ENCODE measurements at regions not wholly inside any gene's neighbourhood (a gene's known extent, or its start where the extent isn't known, plus 50 kb on each side); places are given as distances from the start of the nearest gene placed in this dataset.

DNA sequence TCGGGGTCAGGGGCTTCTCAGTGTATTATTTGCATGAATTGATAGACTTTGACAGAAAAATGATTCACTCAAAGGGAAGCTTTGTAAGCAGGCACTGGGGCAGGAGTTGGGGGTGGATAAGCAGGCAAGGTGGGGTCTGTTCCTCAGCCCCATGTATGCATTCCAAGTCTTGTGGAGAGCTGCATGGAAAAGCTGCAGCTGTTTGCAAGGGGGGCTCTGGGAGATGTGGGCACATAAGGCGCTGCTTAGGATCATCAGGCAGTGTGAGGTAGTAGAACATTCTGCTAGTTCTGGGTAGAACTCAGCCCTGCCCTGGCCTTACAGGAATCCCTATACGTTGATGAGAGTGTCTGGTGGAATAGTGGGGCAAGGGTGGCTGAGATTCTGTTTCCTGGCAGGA lies 154.2 kb upstream of the LRIG1 start:
- Histone ChIP-seq H3K9ac (no peak overlapping the region), H3K4me2 (no peak overlapping the region), H3K4me3 (no peak overlapping the region), H3K9me3 (peaks cover 8% of the 10 kb centered on the region), H3K27ac (no peak overlapping the region), H3K4me1 (no peaks in the 10 kb centered on the region), H3K36me3 (no peaks in the 10 kb centered on the region), H3K27me3 (no peaks in the 10 kb centered on the region), H4K20me1 (no peaks in the 10 kb centered on the region)
- no peak for TF ChIP-seq Cebpa-rat (IDR thresholded peaks at IDR 0.05)

- Histone ChIP-seq H3K9ac (no peak overlapping the region), H4K20me1 (no peaks in the 10 kb centered on the region), H3K27ac (no peak overlapping the region), H3K9me3 (peaks cover 8% of the 10 kb centered on the region), H3K36me3 (no peaks in the 10 kb centered on the region), H3K4me1 (no peaks in the 10 kb centered on the region), H3K4me2 (no peak overlapping the region), H3K27me3 (no peaks in the 10 kb centered on the region), H3K4me3 (no peak overlapping the region)
- no peak for TF ChIP-seq Cebpa-rat (IDR thresholded peaks at IDR 0.05)
Observed at GRCh38 chr3:66655671-66656070, 154.8 kb upstream of the LRIG1 start.

GRCh38 chr3:66656609-66657008 lies 155.8 kb upstream of the LRIG1 start:
- Histone ChIP-seq H3K36me3 (no peaks in the 10 kb centered on the region), H3K4me1 (no peaks in the 10 kb centered on the region), H3K4me3 (no peak overlapping the region), H3K4me2 (no peak overlapping the region), H4K20me1 (no peaks in the 10 kb centered on the region), H3K9ac (no peak overlapping the region), H3K27me3 (no peaks in the 10 kb centered on the region), H3K27ac (no peak overlapping the region), H3K9me3 (peaks cover 2% of the 10 kb centered on the region)
- TF ChIP-seq Cebpa-rat (IDR thresholded peaks at IDR 0.05), result no peak

DNA sequence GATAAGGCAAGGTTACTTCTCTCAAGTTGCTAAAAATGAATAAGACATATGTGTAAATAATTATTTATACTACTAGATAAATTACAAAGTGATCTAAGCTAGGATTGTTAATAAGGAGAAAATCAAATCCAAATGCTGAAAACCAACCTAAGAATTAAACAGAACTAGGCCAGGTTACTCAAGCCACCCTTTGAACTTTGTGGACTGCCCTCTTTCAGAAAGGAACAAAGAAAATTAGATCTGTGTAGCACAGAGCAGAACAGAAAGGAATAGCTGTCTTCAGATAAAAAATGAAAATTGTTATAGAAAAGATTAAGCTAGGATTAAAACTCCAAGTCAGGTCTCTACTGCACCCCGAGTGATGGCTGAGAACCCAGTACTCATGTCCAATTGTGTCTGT lies 158.2 kb upstream of the LRIG1 start:
- no peak overlapping the region for H3K27ac ChIP-seq
- H3K4me3 ChIP-seq, result no peak overlapping the region
- no peaks in the 10 kb centered on the region for H4K20me1 ChIP-seq
- H3K4me2 ChIP-seq, result no peak overlapping the region
- H3K27me3 ChIP-seq, result no peaks in the 10 kb centered on the region
- H3K9ac ChIP-seq, result no peak overlapping the region
- H3K36me3 ChIP-seq, result no peaks in the 10 kb centered on the region
- H3K4me1 ChIP-seq, result no peaks in the 10 kb centered on the region
- TF ChIP-seq Cebpa-rat (IDR thresholded peaks at IDR 0.05), result no peak
- H3K9me3 ChIP-seq, result no peaks in the 10 kb centered on the region

GRCh38 chr3:66661628-66662027 lies 160.8 kb upstream of the LRIG1 start:
- no peaks in the 10 kb centered on the region for H3K27me3 ChIP-seq
- H3K4me1 ChIP-seq, result no peaks in the 10 kb centered on the region
- no peak overlapping the region for H3K27ac ChIP-seq
- H3K4me3 ChIP-seq, result no peak overlapping the region
- no peak for TF ChIP-seq Cebpa-rat (IDR thresholded peaks at IDR 0.05)
- H3K36me3 ChIP-seq, result no peaks in the 10 kb centered on the region
- H3K4me2 ChIP-seq, result no peak overlapping the region
- H3K9me3 ChIP-seq, result no peaks in the 10 kb centered on the region
- no peak overlapping the region for H3K9ac ChIP-seq
- no peaks in the 10 kb centered on the region for H4K20me1 ChIP-seq

DNA sequence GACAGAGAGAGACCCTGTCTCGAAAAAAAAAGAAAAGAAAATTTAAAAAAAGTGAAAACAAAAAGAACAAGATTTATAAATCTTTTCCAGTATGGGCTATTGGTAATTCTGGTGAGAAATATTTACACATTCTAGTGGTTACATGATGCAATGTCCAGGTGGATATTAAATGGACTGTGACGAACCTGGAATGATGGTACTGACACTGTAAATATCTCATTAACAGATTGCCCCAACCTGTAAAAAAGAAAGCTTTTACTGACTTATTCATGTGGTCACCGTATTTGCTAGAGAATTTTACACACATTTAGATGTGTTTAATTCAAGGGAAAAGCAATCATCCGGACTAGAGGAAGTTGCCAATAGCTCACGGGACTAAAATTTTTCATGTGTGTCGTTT lies 162.1 kb upstream of the LRIG1 start:
- no peak overlapping the region for H3K9ac ChIP-seq
- H3K36me3 ChIP-seq, result no peaks in the 10 kb centered on the region
- no peaks in the 10 kb centered on the region for H3K4me1 ChIP-seq
- TF ChIP-seq Cebpa-rat (IDR thresholded peaks at IDR 0.05), result no peak
- H3K9me3 ChIP-seq, result no peaks in the 10 kb centered on the region
- H4K20me1 ChIP-seq, result no peaks in the 10 kb centered on the region
- no peak overlapping the region for H3K4me3 ChIP-seq
- H3K27me3 ChIP-seq, result no peaks in the 10 kb centered on the region
- no peak overlapping the region for H3K4me2 ChIP-seq
- H3K27ac ChIP-seq, result no peak overlapping the region

DNA sequence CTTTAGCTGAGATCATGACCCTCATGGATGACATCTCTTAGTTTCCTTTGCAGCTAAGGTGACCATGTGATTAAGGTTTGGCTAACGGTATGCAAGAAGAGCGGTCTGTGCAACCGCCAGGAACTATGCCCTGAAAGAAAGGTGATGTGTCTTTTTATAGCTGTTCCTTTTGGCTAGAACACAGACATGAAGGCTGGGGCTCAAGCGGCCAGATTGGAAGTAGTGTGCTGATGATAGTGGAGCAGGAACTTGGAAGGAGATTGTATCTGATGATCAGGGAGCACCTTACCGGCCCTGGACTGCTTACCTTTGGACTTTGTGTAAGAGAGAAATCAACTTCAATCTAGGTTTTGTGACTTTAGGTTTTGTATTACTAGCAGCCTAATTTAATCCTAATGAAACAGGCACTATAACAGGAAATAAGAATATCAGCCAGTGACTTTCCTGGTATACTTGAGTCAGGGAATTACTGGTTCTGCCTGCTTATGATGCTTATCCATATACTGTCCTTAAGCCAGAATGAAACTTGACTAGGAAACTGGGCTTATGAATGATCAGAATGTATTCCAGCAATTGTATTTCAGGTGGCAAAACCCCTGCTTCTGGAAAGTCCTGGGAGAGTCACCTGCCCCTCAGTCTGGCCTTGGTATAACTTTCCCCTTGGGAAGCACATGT lies 164.3 kb upstream of the LRIG1 start:
- no peak for TF ChIP-seq Cebpa-rat (IDR thresholded peaks at IDR 0.05)
- no peaks in the 10 kb centered on the region for H4K20me1 ChIP-seq
- H3K4me3 ChIP-seq, result no peak overlapping the region
- H3K27ac ChIP-seq, result no peak overlapping the region
- no peak overlapping the region for H3K4me2 ChIP-seq
- no peaks in the 10 kb centered on the region for H3K4me1 ChIP-seq
- no peaks in the 10 kb centered on the region for H3K9me3 ChIP-seq
- H3K27me3 ChIP-seq, result no peaks in the 10 kb centered on the region
- H3K36me3 ChIP-seq, result no peaks in the 10 kb centered on the region
- no peak overlapping the region for H3K9ac ChIP-seq

GRCh38 chr3:66666362-66666761 lies 165.5 kb upstream of the LRIG1 start:
- Histone ChIP-seq H4K20me1 (no peaks in the 10 kb centered on the region), H3K4me2 (no peak overlapping the region), H3K27me3 (no peaks in the 10 kb centered on the region), H3K9me3 (no peaks in the 10 kb centered on the region), H3K9ac (no peak overlapping the region), H3K4me1 (no peaks in the 10 kb centered on the region), H3K36me3 (no peaks in the 10 kb centered on the region), H3K4me3 (no peak overlapping the region), H3K27ac (no peak overlapping the region)
- no peak for TF ChIP-seq Cebpa-rat (IDR thresholded peaks at IDR 0.05)

DNA sequence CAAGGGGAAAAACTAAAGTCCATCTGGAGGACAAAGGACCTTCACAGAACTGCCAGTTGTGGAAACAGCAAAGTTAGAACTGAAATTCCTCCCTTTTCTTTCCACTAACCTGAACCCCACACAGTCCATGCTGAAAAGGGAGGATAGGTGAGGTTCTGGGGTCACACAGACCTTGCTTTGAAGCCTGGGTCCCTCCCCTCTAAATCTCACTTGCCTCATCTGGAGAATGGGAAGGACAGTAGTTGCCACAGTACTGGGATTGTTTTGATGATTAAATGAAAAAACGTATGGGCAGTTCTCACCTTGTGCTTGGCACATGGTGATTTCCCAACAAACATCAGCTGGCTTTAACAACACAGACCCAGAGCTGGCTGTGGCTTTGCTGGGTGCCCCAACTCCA lies 166.4 kb upstream of the LRIG1 start:
- no peak overlapping the region for H3K9ac ChIP-seq
- H3K4me3 ChIP-seq, result no peak overlapping the region
- TF ChIP-seq Cebpa-rat (IDR thresholded peaks at IDR 0.05), result no peak
- H3K27me3 ChIP-seq, result no peaks in the 10 kb centered on the region
- H3K4me1 ChIP-seq, result no peaks in the 10 kb centered on the region
- H4K20me1 ChIP-seq, result no peaks in the 10 kb centered on the region
- H3K9me3 ChIP-seq, result no peaks in the 10 kb centered on the region
- H3K36me3 ChIP-seq, result no peaks in the 10 kb centered on the region
- no peak overlapping the region for H3K4me2 ChIP-seq
- H3K27ac ChIP-seq, result no peak overlapping the region

DNA sequence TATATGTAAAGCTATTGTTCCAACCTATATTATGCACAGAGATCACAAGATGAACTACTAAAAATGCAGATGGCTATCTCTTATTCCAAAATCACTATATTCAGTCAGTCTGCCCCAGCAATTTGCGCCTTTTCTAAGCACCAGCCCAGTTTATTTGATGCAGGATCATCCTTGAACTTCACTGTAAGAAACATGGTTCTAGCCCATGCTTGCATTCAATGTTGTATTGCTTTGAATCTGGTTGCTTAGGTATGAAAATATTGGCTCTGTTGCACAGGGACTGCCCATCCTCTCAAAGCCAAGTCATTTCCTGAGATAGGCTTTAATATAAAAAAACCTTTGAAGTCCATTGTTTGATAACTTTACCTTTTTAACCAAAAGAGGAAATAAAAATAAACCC lies 170.5 kb upstream of the LRIG1 start:
- H3K27me3 ChIP-seq, result no peaks in the 10 kb centered on the region
- no peaks in the 10 kb centered on the region for H3K9me3 ChIP-seq
- H3K9ac ChIP-seq, result no peak overlapping the region
- no peaks in the 10 kb centered on the region for H4K20me1 ChIP-seq
- no peak overlapping the region for H3K4me3 ChIP-seq
- H3K4me1 ChIP-seq, result no peaks in the 10 kb centered on the region
- no peak for TF ChIP-seq Cebpa-rat (IDR thresholded peaks at IDR 0.05)
- no peak overlapping the region for H3K27ac ChIP-seq
- H3K4me2 ChIP-seq, result no peak overlapping the region
- no peaks in the 10 kb centered on the region for H3K36me3 ChIP-seq

GRCh38 chr3:66672830-66673229 lies 172.0 kb upstream of the LRIG1 start:
- no peak overlapping the region for H3K27ac ChIP-seq
- H3K36me3 ChIP-seq, result no peaks in the 10 kb centered on the region

More at GRCh38 chr3:66672830-66673229, 172.0 kb upstream of the LRIG1 start:
- Histone ChIP-seq H3K27me3 (no peaks in the 10 kb centered on the region), H3K4me2 (no peak overlapping the region), H3K4me3 (no peak overlapping the region), H3K9me3 (no peaks in the 10 kb centered on the region), H3K4me1 (no peaks in the 10 kb centered on the region), H3K9ac (no peak overlapping the region), H4K20me1 (no peaks in the 10 kb centered on the region)
- no peak for TF ChIP-seq Cebpa-rat (IDR thresholded peaks at IDR 0.05)
